H1 (cell line): ENCODE measurements at regions not wholly inside any gene's neighbourhood (a gene's known extent, or its start where the extent isn't known, plus 50 kb on each side); places are given as distances from the start of the nearest gene placed in this dataset.

ENCODE experiments used
- CTCF ChIA-PET: fragments of 300-600 bp; sonication (Branson Sonifier 250); formaldehyde crosslinking; loops from one replicate; lab custom pipeline; 2021; ENCODE audit not compliant: partially characterized antibody; lab: Charles Lee
- POLR2A ChIA-PET: fragments of 300-600 bp; sonication (Branson Sonifier 250); formaldehyde crosslinking; loops from one replicate; lab custom pipeline; 2021; ENCODE audit warnings: inconsistent platforms; ENCODE audit not compliant: partially characterized antibody; lab: Charles Lee
- DNase-seq, 2 experiments: peaks; one replicate each; pipeline versions ENCODE4 v3.0.0 to v3.0.0-alpha.2; 2010 to 2022; ENCODE audit warnings: low spot score in 2 of 2, low read depth in 1 of 2, mixed read lengths in 1 of 2
- FAIRE-seq: peaks from 2 replicates; lab custom pipeline; 2011; peaks lifted over from hg19 to GRCh38; lab: Jason Lieb, UNC
- H2AFZ ChIP-seq: 2 replicates; pipeline ENCODE4 v1.8.1; 2012; ENCODE audit warnings: low read length, inconsistent platforms
- H2AK5ac ChIP-seq: 2 replicates; pipeline ENCODE4 v1.6.1; 2013; ENCODE audit warnings: low read depth, low read length
- H2BK120ac ChIP-seq: replicated peaks from 2 replicates; pipeline ENCODE3; 2013; ENCODE audit warnings: low read depth, low read length, inconsistent platforms
- H2BK12ac ChIP-seq: 2 replicates; pipeline ENCODE4 v1.6.1; 2013; ENCODE audit warnings: low read depth, low read length
- H2BK15ac ChIP-seq: 2 replicates; pipeline ENCODE4 v1.6.1; 2013; ENCODE audit warnings: low read length
- H2BK20ac ChIP-seq: 2 replicates; pipeline ENCODE4 v1.6.1; 2013; ENCODE audit warnings: low read length
- H2BK5ac ChIP-seq: 2 replicates; pipeline ENCODE4 v1.6.1; 2013; ENCODE audit warnings: low read depth, low read length
- H3K14ac ChIP-seq: 2 replicates; pipeline ENCODE4 v1.6.1; 2013; ENCODE audit warnings: inconsistent platforms; ENCODE audit not compliant: insufficient read length
- H3K18ac ChIP-seq: 2 replicates; pipeline ENCODE4 v1.6.1; 2013; ENCODE audit warnings: low read length; ENCODE audit errors: extremely low read depth
- H3K23ac ChIP-seq: 2 replicates; pipeline ENCODE4 v1.6.1; 2013; ENCODE audit warnings: inconsistent platforms; ENCODE audit not compliant: insufficient read length
- H3K23me2 ChIP-seq: 2 replicates; pipeline ENCODE4 v1.6.1; 2013; ENCODE audit warnings: low read depth, low read length
- H3K27ac ChIP-seq: 2 replicates; pipeline ENCODE4 v1.6.1; 2011; ENCODE audit warnings: low read depth, low read length, inconsistent platforms
- H3K27me3 ChIP-seq, 4 experiments: replicated peaks in 1 of 4; 1 replicate in 1 of 4; 2 replicates in 3 of 4; pipeline versions ENCODE4 v1.6.1 to v1.8.1; 2011 to 2013; ENCODE audit warnings: low read length in 3 of 4, mild to moderate bottlenecking in 3 of 4, inconsistent platforms in 2 of 4, mixed read lengths in 2 of 4, moderate library complexity in 1 of 4; ENCODE audit not compliant: control insufficient read depth in 3 of 4, insufficient read depth in 3 of 4; ENCODE audit errors: extremely low read depth in 1 of 4
- H3K36me3 ChIP-seq, 4 experiments: 2 replicates each; pipeline versions ENCODE4 v1.6.1 to v1.8.1; 2011 to 2013; ENCODE audit warnings: mild to moderate bottlenecking in 4 of 4, low read length in 3 of 4, moderate library complexity in 2 of 4, control low read depth in 1 of 4, inconsistent platforms in 1 of 4; ENCODE audit not compliant: insufficient read depth in 4 of 4, control insufficient read depth in 2 of 4
- H3K4ac ChIP-seq: replicated peaks from 2 replicates; pipeline ENCODE3; 2013; ENCODE audit warnings: low read length, low read depth, mixed read lengths, inconsistent platforms; ENCODE audit not compliant: insufficient read length
- H3K4me1 ChIP-seq, 4 experiments: replicated peaks in 1 of 4; 1 replicate in 1 of 4; 2 replicates in 3 of 4; pipeline versions ENCODE4 v1.6.1 to v1.8.1; 2011 to 2013; ENCODE audit warnings: low read length in 3 of 4, inconsistent platforms in 2 of 4, mixed read lengths in 1 of 4; ENCODE audit not compliant: insufficient read depth in 4 of 4, control insufficient read depth in 3 of 4
- H3K4me2 ChIP-seq, 2 experiments: 2 replicates each; pipeline versions ENCODE4 v1.6.1 to v1.8.1; 2011 to 2013; ENCODE audit warnings: low read depth in 2 of 2, low read length in 2 of 2, control low read depth in 1 of 2, inconsistent platforms in 1 of 2, mild to moderate bottlenecking in 1 of 2; ENCODE audit not compliant: insufficient read depth in 1 of 2
- H3K4me3 ChIP-seq, 4 experiments: fragments of 200-600, 300-600 bp in 1 of 4; sonication (generic), shearing (Covaris generic), sonication (Bioruptor Twin) in 1 of 4; 2 replicates each; pipeline versions ENCODE4 v1.5.1 to v1.8.1; 2011 to 2016; ENCODE audit warnings: low read length in 4 of 4, low read depth in 3 of 4, control low read depth in 2 of 4, inconsistent platforms in 2 of 4, mild to moderate bottlenecking in 2 of 4, mixed read lengths in 1 of 4, moderate library complexity in 1 of 4; ENCODE audit not compliant: insufficient read depth in 2 of 4; ENCODE audit errors: extremely low read depth in 1 of 4
- H3K56ac ChIP-seq: replicated peaks from 2 replicates; pipeline ENCODE3; 2013; ENCODE audit warnings: low read depth, mild to moderate bottlenecking, mixed read lengths, low read length, inconsistent platforms; ENCODE audit not compliant: insufficient read length
- H3K79me1 ChIP-seq: 2 replicates; pipeline ENCODE4 v1.6.1; 2013; ENCODE audit warnings: low read depth, low read length, control low read depth
- H3K79me2 ChIP-seq, 2 experiments: 2 replicates each; pipeline versions ENCODE4 v1.6.1 to v1.8.1; 2012 to 2013; ENCODE audit warnings: low read length in 2 of 2, mild to moderate bottlenecking in 2 of 2, inconsistent platforms in 1 of 2; ENCODE audit not compliant: insufficient read depth in 2 of 2, control insufficient read depth in 1 of 2
- H3K9ac ChIP-seq, 4 experiments: replicated peaks in 1 of 4; 1 replicate in 1 of 4; 2 replicates in 3 of 4; pipeline versions ENCODE4 v1.6.1 to v1.8.1; 2011 to 2013; ENCODE audit warnings: low read depth in 3 of 4, low read length in 3 of 4, control low read depth in 2 of 4, mild to moderate bottlenecking in 2 of 4, moderate library complexity in 2 of 4, inconsistent platforms in 1 of 4; ENCODE audit errors: extremely low read depth in 1 of 4
- H3K9me3 ChIP-seq, 2 experiments: 2 replicates each; pipeline versions ENCODE4 v1.6.1 to v1.8.1; 2012 to 2013; ENCODE audit warnings: mild to moderate bottlenecking in 2 of 2, moderate library complexity in 2 of 2, control low read depth in 1 of 2, inconsistent platforms in 1 of 2, low read depth in 1 of 2, low read length in 1 of 2, mixed read lengths in 1 of 2; ENCODE audit not compliant: insufficient read depth in 2 of 2
- H4K20me1 ChIP-seq, 2 experiments: replicated peaks in 1 of 2; 2 replicates each; pipeline versions ENCODE3 to v1.8.1; 2011 to 2013; ENCODE audit warnings: inconsistent platforms in 2 of 2, low read length in 2 of 2, mild to moderate bottlenecking in 1 of 2; ENCODE audit not compliant: insufficient read depth in 2 of 2, control insufficient read depth in 1 of 2
- H4K5ac ChIP-seq: 2 replicates; pipeline ENCODE4 v1.6.1; 2013; ENCODE audit warnings: low read length, low read depth, mixed read lengths, inconsistent platforms; ENCODE audit not compliant: insufficient read length
- H4K8ac ChIP-seq: 2 replicates; pipeline ENCODE4 v1.8.0; 2013; ENCODE audit warnings: mild to moderate bottlenecking, moderate library complexity, low read length, inconsistent platforms; ENCODE audit not compliant: insufficient read depth; ENCODE audit errors: extremely low read depth
- H4K91ac ChIP-seq: replicated peaks from 2 replicates; pipeline ENCODE3; 2013; ENCODE audit warnings: low read length, mixed read lengths, inconsistent platforms; ENCODE audit not compliant: insufficient read length
- CHD1 ChIP-seq: IDR thresholded peaks from 2 replicates; pipeline ENCODE4 v1.6.1; 2012; ENCODE audit warnings: low read depth, low read length, improper control_type of control experiment
- KDM1A ChIP-seq: fragments of 200-600, 300-600 bp; sonication (generic); IDR thresholded peaks from 2 replicates; pipeline ENCODE4 v1.7.1; 2016; ENCODE audit warnings: mild to moderate bottlenecking, low read length, borderline replicate concordance
- RNF2 ChIP-seq: fragments of 200-900, 300-1000 bp; sonication (generic); IDR thresholded peaks from 2 replicates; pipeline ENCODE4 v1.7.1; 2016; ENCODE audit warnings: borderline replicate concordance, low read depth, mild to moderate bottlenecking, antibody characterized with exemption, low read length; ENCODE audit not compliant: poor library complexity, severe bottlenecking; ENCODE audit errors: missing control alignments
- SAP30 ChIP-seq: fragments of 300-600 bp; sonication (generic); IDR thresholded peaks from 2 replicates; pipeline ENCODE4 v1.7.1; 2012; ENCODE audit warnings: low read length, moderate library complexity, mild to moderate bottlenecking, inconsistent platforms; ENCODE audit not compliant: insufficient read depth, insufficient replicate concordance
- WGBS, 2 experiments: shearing (Covaris generic) in 1 of 2; methylation state at CpG; one replicate each; pipeline versions ENCODE4 v1.1.6 to v1.1.7; 2013 to 2015; ENCODE audit warnings: low lambda C conversion rate in 2 of 2, mixed read lengths in 2 of 2, inconsistent platforms in 1 of 2, low coverage in 1 of 2, missing lambda C conversion rate in 1 of 2; ENCODE audit not compliant: insufficient replicate concordance in 2 of 2, insufficient coverage in 1 of 2, insufficient read length in 1 of 2; ENCODE audit errors: extremely low coverage in 1 of 2, missing lambda C conversion rate in 1 of 2; 5-methylcytosine and 5-hydroxymethylcytosine counted together

DNA sequence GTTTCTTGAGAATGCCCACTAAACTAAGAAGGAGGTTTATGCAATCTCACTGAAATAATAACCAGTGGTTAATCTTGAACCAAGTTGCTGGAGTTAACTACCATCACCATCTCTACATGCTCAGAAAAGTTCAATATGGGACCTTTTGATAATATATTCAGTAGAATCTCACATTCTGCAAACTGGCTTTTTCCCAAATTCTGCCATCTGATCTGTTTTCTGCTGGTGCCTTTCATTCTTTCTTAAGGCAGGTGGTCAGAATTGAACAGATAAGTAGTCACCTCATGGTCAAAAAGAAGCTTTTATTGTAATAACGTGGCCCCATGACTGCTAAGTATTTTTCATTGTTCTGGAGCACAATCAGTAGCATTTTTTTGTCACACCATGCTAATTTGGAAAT is 229.0 kb upstream of the GK2 start:
- CTCF ChIA-PET, result interaction anchor here (0.6 kb wide), 1 partner anchor 396 kb away, joined by 3 read pairs; no protein-coding TSS in a partner anchor
- no peak for FAIRE-seq
- TF ChIP-seq KDM1A (no peak), RNF2 (no peak), SAP30 (no peak), CHD1 (no peak)

More for the DNA sequence above, 229.0 kb upstream of the GK2 start:
- H2AK5ac ChIP-seq, result no peak overlapping the region
- H2BK20ac ChIP-seq, result no peak overlapping the region
- no peaks in the 10 kb centered on the region for H3K27me3 ChIP-seq
- no peak overlapping the region for H4K8ac ChIP-seq
- H2BK120ac ChIP-seq, result no peak overlapping the region
- H4K5ac ChIP-seq, result no peak overlapping the region
- no peak overlapping the region for H3K18ac ChIP-seq
- H4K91ac ChIP-seq, result no peak overlapping the region
- no peak overlapping the region for H3K4me3 ChIP-seq
- H2BK5ac ChIP-seq, result no peak overlapping the region
- H2AFZ ChIP-seq, result no peak overlapping the region
- no peak overlapping the region for H3K9ac ChIP-seq
- H3K23me2 ChIP-seq, result no peaks in the 10 kb centered on the region
- H2BK12ac ChIP-seq, result no peak overlapping the region
- DNase-seq, result no peak
- H3K4me1 ChIP-seq, result peaks cover 0 to 3% (median 0%) of the 10 kb centered on the region in 4 experiments; a peak in 1 of 7 replicates
- H3K14ac ChIP-seq, result no peak overlapping the region
- POLR2A ChIA-PET, result no interaction called here
- no peaks in the 10 kb centered on the region for H3K36me3 ChIP-seq
- no peak overlapping the region for H3K4ac ChIP-seq
- no peak overlapping the region for H3K4me2 ChIP-seq
- H3K56ac ChIP-seq, result no peak overlapping the region
- no peaks in the 10 kb centered on the region for H3K9me3 ChIP-seq
- no peak overlapping the region for H3K23ac ChIP-seq
- no peak overlapping the region for H3K27ac ChIP-seq
- no peaks in the 10 kb centered on the region for H4K20me1 ChIP-seq
- no peak overlapping the region for H2BK15ac ChIP-seq
- WGBS, 2 experiments, result 94% methylated on average over 1 of the region's 1 CpG; no CpG with 5 or more reads in 1 of the 2 experiments
- H3K79me2 ChIP-seq, result no peaks in the 10 kb centered on the region
- H3K79me1 ChIP-seq, result no peaks in the 10 kb centered on the region
